Eye (tissue), 1 donor: ENCODE measurements at regions not wholly inside any gene's neighbourhood (a gene's known extent, or its start where the extent isn't known, plus 50 kb on each side); places are given as distances from the start of the nearest gene placed in this dataset.
A peak's percentile ranks its signal among the peaks of the same experiment; 100 is the strongest.

Experiments
- DNase-seq: peaks from one replicate; pipeline ENCODE4 v3.0.0-alpha.2; 2015

DNA sequence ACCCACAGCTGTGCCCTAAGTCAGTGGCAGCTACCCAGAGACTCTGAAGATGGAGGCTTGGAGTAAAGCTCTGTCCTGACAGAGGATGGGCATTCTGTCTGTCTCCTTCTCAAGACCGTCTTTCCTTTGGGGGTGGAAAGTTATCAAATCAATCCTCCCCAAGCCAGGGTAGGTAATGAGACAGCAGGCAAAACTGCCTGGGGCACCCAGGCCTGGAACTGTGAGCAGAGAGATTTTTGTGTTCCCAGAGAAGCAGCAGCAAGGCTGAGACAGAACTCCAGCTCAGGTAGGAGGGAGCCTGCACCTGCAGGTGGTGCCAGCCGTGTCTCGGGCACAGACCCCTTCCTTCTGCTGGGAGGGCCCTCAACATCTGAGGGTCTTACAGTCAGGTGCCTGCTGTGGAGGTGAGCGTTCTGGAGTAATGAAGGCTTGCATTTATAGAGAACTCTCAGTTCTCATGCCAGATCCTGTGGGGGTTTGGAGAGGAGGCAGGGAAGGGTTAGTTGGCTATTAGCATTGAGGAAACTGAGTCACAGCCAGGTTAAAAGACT is 95.6 kb downstream of the RIPK4 start:
- no peak for DNase-seq

DNA sequence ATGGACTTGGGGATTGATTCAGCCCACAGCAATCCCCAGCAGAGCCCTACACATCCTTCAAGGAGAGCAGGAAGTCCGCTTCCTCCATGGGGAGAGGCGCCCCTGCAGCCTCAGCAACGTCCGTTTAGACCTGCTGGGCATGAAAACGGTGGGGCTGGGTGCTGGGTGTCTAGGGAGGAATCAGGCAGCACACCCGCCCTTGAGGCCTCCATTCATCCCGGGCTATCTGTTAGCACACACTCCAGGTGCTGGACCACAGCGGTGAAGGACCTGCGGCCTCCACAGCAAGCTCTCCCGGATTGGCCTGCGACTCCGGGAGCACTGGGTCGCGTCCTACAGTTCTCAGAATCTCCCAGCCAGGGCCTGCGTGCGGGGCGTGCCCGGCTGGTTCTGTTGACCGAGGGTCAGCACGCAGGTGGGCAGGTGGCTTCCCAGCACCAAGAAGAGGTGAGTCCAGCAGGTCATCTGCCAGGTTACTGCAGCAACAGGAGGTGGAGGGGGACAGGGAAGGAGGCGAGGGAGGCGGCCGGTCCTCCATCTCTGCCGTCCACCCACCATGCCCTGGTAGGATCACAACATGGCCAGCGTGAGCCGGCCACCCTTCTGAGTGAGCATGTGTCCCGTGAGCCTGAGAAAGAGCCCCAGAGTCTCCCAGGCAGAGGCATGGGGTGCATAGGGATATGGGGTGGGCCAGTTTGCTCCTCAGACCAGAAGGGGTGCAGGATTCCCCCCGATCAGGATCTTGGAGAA is 96.6 kb downstream of the RIPK4 start:
- DNase-seq: no peak

DNA sequence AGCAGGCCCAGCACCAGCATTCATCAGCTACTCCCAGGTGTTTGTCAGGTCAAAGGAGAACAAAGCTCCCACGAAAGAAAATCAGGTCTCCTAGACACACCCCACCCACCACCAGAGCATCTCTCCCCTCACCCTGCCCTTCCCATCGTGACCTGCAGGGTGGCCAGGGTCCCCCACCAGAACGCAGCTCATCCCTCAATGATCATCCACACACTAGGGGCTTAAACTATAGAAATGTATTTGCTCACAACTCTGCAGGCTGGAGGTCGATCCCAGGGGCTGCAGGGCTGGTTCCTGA is 97.4 kb downstream of the RIPK4 start:
- no peak for DNase-seq

DNA sequence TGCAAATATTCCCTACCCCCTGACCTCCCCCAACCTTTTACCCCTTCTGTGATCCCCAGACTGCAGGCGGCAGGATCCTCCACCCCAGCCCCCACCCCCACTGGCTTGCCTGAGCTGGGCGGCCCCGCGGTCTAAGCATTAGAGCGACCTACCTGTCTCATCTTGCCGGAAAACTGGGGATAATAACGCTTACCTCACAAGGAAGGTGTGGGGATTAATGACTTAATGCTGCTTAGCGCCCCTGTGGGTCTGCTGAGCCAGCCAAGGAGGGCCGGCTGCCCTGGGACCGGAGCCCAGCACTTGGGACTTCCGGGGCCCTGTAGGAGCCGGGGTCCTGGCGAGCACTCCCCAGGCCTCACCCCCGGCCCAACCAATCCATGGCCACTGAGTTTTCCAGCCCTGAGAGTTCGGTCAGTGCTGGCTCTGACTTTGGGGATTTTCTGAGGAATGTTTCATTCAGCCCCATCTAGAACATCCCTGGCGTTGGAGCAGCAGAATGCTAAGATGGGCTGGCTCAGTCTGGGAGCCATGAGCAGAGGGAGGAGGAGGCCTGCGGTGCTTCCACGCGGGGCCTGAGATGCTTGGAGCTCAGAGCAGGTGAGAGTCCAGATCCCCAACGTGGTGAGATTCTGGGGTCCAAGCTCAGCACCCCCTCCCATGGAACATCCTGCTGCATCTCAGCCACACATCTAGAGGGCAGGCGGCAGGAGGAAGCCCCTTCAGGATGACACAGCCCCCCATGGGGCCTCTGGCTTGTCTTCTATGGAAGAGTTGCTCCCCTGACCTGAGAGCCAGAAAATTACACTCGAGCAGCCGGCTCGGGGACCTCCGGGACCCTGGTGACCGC is 97.9 kb downstream of the RIPK4 start:
- no peak for DNase-seq

DNA sequence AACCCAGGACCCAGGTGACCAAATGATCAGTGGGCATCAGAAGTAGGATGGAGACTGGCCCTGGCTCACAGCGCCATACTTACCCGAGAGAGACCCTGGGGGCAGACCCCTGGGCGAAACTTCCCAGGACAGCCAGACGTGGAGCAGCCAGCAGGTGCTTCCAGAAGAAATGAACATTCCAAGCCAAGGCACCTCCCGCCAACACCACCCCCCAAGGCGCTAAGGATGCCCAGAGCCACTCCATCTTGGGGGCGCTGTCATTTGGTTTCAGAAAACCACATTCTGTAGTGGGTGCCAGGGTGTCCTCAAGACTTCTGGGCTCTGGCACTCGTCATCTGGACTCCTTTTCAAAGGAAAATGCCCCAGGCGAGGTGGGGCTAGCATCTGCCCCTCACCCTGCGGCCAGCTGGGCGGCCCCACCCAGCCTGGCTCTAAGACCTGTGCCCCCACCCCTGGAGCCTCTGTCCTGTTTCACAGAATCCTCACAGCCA is 98.8 kb downstream of the RIPK4 start:
- DNase-seq: no peak

DNA sequence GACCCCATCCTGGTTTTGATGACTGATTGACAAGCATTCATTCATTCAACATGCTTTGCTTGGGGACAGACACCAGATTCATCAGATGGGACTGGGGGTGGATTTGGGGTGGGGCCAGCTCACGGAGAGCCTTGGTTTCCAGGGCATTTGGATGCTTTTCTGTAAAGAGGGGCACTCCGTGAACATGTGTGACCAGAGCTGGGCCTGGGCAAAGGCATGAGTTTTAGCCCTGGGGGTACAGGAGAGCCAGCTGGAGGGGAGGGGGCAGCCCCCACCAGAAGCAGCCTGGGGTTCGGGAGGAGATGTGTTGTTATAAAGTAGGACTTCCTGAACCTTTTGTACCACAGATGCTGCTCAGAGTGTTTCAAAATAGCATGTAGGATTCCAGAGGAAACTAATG is 99.7 kb downstream of the RIPK4 start:
- no peak for DNase-seq

DNA sequence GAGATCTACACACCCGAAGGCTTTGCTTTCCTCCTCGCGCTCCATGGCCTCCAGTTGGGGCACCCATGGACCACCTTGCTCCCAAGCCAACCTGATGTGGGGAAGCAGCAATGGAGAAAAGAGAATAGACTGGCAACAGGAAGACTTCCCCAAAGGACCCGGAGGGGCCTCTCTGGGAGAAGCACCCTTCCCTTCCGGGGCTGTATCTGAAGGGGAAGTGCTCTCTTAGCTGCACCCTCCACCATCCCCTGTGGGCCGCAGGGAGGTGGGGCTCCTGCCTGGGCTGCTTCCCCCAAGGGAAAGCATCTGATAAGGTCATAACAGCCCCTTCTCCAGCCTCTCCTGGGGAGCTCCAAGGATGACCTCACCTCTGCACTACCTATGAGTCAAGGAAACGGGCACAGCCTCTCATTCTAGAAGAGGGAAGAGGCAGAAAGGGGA is 100.2 kb downstream of the RIPK4 start:
- no peak for DNase-seq

DNA sequence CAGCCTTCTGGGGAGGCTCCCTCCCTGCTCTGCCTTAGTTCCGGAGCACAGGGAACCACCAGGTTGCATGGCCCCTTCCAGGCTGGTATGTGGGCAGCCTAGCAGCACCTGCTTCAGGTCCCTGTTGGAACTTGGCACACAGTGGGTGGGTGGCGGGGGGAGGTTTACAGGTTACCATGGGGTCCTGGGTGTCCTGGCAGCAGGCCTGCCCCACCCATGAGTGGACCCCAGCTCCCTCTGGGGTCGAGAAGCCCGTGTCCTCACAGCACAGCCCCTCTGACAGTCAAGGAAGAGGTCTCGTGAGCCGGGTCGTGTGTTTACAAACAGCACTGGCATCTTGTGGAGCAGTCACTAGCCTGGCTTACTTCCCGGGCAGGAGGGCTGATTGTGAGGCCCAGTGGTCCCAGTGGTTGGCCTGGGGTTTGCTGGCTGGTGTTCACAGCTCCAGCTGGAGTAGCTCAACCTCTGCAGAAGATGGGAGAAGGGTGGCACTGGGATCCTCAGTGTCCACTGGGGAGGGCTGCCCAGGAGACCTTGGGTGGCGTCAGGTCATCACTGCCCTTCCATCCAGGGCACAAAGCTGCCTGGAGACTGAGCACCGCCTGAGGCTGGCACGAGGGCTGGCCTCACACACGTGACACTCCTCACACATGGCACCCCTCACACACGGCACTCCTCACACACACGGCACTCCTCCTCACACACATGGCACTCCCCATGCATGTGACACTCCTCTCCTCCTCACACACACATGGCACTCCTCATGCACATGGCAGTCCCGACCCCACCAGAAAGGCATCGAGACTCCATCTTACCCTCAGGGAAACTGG is 100.9 kb downstream of the RIPK4 start:
- no peak for DNase-seq

DNA sequence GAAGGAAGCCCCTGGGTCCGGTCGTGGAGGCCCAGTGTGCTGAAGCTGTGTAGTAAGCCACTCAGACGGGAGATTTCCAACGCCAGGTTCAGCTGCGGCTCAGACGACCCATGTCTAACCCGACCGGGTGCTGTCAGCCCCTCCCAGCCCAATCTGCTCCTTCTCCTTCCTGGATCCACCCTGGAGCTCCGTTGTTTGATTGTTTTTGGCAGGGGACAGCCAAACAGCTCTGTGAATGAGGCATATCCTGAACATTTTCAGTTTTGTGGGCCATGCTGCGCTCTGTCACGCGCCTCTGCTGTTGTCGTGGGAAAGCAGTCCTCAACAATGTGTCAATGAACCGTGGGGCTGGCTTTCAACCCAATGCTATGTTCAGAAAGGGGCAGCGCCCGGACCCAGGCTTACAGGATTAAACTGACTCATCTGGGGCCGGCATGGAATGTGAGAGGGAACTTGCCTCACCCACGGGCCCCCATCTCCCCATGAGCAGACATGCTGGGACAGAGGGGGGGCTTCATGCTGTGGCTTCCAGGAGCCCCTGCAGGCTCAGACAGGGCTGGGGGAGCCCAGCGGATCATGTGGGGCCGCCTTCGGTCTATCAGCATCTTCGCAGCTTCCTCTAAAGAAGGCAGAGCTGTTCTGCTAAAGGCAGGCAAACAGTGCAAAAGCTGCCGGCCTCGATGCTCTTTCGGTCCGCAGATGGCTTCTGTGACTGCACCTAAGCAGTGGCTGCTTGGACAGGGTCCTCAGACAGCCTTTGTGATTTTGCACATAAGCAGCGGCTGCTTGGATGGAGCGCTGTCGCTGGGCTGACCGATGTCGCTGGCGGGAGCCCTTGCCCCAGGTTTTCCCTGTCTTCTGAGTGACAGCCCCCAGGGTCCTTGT is 101.7 kb downstream of the RIPK4 start:
- DNase-seq: peak; percentile 48

DNA sequence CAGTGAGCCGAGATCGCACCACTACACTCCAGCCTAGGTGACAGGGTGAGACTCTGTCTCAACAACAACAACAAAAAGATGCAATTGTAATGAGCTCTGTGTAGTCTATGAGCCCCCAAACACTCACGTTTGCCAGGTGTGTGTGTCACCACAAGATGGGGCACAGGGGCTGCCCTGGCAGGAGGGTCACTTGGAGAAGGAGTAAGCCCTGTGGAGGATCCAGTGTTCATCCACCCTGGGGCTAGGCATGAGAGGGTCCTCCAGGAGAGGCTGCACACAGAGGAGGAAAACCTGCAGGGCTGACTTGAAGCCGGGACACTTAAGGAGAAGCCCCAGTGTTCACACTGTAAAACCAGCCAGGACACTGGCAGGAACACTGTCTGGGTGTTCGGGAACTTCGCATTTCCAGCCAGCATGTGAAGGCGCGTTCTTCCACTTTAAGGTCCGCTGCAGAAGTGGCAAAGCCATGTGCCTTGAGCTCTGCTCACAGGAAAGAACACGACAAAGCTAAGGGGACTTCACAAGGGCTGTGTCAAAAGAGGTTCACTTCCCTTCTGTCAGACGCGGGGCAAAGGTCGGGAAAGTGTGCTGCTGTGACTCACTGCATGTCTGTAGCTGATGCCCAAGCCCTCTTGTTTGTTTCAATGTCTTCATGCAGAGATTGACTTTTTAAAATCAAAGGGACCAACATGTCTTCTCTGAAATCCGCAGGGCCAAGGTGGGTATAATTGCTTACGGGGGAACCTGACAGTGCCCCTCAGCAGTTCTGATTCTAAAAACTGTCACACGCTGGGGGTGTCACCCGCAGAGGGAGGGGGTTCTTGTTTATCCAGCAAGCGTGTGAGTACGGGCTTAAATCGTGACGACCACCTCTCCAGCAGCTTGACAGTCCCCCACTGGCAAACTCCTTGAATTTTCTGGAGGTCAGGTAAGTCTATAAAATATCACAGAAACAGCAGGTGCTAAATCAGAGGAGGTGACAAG is 102.8 kb downstream of the RIPK4 start:
- DNase-seq: peak; percentile 38

DNA sequence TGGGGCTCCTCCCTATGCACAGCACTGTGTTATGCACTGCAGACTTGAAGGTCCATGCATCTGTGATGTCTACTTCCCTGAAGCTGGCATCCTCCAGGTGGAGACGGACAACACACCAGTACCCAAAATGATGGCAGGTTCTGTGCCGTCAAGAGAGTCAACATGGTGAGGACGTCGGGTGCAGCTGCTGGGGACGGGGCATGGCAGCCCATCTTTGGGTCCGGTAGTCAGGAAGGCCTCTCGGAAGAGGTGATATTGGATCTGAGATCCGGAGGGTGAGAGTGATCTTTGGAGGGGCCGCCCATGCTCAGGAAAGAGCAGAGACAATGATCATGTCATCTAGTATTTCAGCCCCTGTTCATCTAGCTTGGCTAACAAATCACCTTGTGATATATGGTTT is 104.1 kb downstream of the RIPK4 start:
- DNase-seq: no peak

DNA sequence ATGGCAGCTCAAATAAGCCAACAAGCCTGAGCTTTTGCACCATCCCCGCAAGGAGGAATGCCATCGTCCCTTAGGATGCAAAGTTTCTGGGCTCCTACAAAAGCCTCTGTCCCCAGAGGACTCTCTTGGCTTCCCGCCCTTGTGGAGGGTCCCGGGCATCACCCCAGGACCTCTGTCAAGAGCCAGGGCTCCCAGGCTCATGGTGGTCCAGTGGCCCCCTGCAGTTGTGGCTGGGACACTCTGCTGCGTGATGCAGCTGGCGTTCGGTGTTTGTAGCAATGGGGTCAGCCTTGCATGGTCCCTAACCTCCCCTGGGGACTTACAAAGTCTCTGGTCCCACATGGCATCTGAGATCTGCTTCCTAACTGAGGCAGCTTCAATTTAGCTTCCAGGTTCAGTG is 104.7 kb downstream of the RIPK4 start:
- DNase-seq: no peak

DNA sequence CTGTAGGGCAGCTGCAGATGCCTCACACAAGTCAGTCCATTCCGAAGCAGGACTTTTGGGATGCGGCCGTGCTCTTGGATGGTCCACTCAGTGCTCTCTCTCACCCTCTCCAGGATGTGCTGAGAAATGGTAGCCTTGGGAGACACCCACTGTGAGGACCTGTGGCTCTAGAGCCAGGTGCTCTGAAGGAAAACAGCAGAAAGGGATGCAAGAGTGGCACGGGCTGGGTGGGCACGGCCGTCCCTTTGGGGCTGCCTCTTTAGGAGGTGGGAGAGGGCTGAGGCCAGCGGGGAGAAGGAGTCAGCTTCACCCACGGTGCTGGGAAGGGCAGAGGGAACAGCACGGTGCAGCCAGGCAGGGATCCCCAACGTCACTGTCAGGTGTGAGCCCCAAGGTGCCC is 106.1 kb downstream of the RIPK4 start:
- DNase-seq: no peak

DNA sequence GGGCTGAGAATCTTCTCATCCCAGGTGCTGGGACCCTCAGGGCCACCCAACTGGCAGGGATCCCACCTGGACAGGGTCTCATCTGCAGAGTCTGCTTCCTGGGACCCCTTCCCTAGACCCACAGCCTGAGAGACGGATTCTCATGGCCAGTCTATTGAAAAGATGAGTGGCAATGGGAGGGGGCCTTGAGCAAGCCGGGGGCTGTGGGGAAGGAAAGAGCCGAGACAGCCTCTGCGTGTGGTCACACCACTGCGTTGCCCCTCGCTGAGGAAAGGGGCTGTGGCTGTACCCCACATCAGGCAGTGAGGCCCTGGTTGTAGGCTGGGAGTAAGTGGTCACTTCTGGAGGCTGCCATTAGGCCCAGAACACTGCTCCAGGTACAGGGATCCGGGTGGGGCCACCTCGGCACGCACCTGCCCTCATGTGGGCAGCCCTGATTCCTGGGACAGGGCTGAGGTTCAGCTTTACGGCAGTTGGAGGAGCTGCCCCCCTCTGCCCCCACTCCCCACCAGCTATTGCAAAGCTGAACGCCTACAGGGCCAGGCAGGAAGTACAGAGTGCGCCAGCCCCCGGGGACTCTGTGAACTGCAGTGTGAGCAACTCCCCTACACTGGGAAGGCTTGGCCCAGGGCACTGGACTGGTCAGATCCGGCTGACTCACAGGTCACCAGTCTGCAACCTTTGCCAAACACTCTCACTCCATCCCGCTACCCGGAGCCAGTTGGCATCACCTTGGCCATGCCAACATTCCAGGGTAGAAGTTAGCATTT is 106.9 kb downstream of the RIPK4 start:
- DNase-seq: no peak

DNA sequence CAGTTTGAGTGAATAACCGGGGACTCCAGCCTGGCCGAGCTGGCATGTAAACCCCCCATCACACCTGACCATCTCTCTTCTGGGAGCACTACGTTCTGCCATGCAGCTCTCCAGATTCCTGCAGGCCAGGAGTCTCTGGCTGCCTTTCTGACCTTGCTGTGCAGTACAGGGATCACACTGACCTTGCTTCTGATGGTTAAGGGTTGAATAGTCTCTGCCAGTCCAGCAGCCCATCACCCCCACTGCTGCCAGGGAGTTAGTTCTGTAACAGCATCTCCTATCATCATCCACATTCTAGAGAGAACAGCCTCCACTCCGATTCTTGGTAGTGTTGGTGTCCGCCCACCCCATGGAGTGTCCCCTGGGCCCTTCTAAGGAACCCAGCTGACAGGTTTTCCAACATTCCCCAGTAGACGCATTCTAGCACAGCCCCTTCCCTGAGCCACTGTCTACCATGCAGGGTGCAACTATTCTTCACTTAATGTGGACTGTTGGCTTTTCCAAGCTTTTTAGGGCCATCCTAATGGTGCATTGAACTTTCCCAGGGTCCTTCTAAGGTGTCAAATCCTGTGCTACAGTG is 109.8 kb downstream of the RIPK4 start:
- no peak for DNase-seq

DNA sequence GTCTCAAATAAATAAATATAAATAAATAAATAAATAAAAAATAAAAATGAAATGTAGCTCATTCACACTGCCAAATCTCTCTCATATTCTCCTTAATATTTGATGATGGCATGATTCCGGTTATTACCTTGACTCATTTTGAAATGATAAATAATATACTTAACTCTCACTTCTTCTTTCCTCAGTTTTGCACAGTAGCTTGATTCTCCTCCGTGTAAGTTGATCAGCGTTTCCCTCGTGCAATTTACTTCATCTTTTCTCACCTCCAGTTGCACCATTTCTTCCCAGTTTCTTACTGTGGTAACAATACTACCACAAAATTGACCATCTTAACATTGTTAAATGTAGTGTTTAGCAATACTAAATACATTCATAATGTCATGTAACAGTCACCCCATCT is 111.6 kb downstream of the RIPK4 start:
- no peak for DNase-seq

DNA sequence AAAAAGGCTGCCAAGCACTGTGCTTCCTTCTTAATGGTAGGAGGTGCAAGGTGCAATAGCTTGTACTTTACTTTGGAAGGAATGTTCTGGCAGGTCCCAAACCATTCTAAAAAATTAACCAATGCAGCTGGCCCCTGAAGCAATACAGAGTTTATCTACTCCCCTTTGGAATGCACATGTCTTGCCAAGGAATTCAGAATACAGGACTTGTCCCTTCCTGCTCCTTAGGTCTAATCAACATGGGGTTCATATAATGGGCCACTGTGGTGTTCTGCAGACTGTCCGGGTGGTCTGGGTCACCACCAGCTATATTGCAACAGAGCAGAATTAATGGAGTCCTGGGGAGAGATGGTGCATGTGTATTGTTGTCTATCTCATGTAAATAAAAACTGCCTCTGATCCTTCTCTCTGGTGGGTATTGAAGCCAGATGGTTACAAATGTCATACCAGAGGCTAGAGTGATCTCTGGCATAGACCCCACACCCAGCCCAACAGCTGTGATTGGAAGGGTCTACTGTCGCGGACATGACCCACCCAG is 112.8 kb downstream of the RIPK4 start:
- no peak for DNase-seq

DNA sequence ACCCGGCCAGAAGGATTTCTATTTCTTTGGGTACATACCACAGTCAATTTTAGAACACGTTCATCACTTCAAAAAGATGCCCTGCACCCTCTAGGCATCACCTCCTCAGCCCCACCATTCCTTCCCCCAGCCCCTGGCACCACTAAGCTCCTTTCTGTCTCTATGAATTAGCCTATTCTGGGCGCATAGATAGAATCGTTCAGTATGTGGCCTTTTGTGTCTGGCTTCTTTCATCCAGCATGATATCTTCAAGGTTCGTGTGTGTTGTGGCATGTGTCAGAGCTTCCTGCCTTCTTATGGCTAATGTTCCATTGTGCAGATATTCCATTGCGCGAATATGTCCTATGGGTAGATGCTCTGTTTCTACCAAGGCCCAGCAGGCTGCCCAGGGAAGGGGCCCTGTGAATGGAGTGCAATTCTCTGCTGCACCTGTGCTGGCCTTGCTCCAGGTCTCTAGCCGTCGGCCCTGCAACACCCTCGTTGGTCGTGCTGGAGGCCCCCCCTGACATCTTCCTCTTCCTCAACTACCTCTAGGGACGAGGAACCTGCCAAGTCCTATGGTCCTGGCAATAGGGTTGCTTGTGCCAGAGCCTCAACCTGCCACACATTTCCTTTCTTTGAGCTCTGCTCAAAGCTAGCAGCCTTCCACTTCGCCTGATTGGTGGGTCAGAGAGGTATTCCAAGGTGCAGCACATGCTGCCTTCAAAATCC is 113.5 kb downstream of the RIPK4 start:
- DNase-seq: no peak

DNA sequence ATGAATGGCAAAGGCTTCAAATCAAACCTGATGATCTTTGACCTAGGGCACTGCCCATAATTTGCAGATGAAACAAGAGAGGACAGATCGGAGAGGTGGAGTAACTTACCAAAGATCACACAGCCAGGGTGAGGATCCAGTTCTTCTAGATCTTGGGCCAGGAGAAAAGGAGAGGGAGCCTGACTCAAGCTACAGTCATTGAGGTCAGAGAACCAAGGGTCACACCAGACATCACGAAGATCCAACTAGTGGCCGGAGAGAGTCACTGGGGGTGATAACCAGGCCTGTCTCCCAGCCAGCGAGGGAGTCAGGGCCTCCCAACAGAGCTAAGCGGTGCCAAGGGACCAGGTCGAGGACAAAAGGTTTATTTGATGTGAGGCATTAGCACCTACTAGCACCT is 115.0 kb downstream of the RIPK4 start:
- DNase-seq: no peak
